ENCODE measurements at regions not wholly inside any gene's neighbourhood (a gene's known extent, or its start where the extent isn't known, plus 50 kb on each side); places are given as distances from the start of the nearest gene placed in this dataset.
"Not testable (repeated sequence)": the region's sequence is repeated elsewhere in the genome, so short reads cannot be mapped to it uniquely, and the experiment has no call there.

DNA sequence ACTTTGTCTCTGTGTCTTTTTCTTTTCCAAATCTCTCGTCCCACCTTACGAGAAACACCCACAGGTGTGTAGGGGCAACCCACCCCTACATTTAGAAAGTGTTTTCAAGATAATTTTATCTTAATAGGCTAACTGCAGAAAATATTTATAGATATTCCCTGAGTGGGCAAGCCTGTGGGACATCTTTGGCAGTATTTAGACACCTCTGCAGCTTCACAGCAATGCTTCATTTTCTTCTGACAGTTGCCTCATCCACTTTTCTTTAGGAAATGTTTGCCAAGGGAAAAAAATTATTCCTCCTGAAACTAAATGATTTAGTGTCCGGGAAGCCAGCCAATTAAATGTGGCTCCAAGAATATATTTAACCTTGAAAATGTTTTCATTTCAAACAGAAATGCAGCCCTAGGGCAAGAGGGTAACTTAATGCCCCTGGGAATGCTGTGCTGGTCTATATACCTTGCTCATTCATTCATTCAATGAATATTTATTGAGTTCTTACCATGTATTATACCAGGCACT, 290.4 kb downstream of the ABCC12 start:
- TF ChIP-seq, protein P1, sequence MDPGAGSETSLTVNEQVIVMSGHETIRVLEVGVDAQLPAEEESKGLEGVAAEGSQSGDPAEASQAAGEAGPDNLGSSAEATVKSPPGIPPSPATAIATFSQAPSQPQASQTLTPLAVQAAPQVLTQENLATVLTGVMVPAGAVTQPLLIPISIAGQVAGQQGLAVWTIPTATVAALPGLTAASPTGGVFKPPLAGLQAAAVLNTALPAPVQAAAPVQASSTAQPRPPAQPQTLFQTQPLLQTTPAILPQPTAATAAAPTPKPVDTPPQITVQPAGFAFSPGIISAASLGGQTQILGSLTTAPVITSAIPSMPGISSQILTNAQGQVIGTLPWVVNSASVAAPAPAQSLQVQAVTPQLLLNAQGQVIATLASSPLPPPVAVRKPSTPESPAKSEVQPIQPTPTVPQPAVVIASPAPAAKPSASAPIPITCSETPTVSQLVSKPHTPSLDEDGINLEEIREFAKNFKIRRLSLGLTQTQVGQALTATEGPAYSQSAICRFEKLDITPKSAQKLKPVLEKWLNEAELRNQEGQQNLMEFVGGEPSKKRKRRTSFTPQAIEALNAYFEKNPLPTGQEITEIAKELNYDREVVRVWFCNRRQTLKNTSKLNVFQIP (CRISPR knock-in tag; IDR thresholded peaks at IDR 0.05; ENCODE audit: borderline replicate concordance, low read depth): no peak
- TF ChIP-seq, protein P2, sequence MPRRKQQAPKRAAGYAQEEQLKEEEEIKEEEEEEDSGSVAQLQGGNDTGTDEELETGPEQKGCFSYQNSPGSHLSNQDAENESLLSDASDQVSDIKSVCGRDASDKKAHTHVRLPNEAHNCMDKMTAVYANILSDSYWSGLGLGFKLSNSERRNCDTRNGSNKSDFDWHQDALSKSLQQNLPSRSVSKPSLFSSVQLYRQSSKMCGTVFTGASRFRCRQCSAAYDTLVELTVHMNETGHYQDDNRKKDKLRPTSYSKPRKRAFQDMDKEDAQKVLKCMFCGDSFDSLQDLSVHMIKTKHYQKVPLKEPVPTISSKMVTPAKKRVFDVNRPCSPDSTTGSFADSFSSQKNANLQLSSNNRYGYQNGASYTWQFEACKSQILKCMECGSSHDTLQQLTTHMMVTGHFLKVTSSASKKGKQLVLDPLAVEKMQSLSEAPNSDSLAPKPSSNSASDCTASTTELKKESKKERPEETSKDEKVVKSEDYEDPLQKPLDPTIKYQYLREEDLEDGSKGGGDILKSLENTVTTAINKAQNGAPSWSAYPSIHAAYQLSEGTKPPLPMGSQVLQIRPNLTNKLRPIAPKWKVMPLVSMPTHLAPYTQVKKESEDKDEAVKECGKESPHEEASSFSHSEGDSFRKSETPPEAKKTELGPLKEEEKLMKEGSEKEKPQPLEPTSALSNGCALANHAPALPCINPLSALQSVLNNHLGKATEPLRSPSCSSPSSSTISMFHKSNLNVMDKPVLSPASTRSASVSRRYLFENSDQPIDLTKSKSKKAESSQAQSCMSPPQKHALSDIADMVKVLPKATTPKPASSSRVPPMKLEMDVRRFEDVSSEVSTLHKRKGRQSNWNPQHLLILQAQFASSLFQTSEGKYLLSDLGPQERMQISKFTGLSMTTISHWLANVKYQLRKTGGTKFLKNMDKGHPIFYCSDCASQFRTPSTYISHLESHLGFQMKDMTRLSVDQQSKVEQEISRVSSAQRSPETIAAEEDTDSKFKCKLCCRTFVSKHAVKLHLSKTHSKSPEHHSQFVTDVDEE (CRISPR knock-in tag; IDR thresholded peaks at IDR 0.05): no peak
- TF ChIP-seq BACH2 (CRISPR knock-in tag; IDR thresholded peaks at IDR 0.05; ENCODE audit: borderline replicate concordance) (no peak), ISL1 (CRISPR knock-in tag; IDR thresholded peaks at IDR 0.05) (no peak), PPARA (CRISPR knock-in tag; IDR thresholded peaks at IDR 0.05; ENCODE audit: borderline replicate concordance) (no peak), TCF4 (CRISPR knock-in tag; IDR thresholded peaks at IDR 0.05; ENCODE audit: borderline replicate concordance) (no peak), ZFP3 (CRISPR knock-in tag; IDR thresholded peaks at IDR 0.05) (no peak), ESRRG (CRISPR knock-in tag; IDR thresholded peaks at IDR 0.05) (no peak), ZNF565 (CRISPR knock-in tag; conservative IDR thresholded peaks at IDR 0.05; ENCODE audit: low read depth) (no peak), ZNF70 (CRISPR knock-in tag; IDR thresholded peaks at IDR 0.05) (no peak), CSDC2 (CRISPR knock-in tag; IDR thresholded peaks at IDR 0.05) (no peak), ARNTL (CRISPR knock-in tag; IDR thresholded peaks at IDR 0.05; ENCODE audit: borderline replicate concordance, low read depth) (no peak), RARB (CRISPR knock-in tag; IDR thresholded peaks at IDR 0.05) (no peak), OSR1 (CRISPR knock-in tag; IDR thresholded peaks at IDR 0.05) (no peak), GLIS3 (CRISPR knock-in tag; IDR thresholded peaks at IDR 0.05) (no peak), ZNF8 (CRISPR knock-in tag; IDR thresholded peaks at IDR 0.05) (no peak)
- TF ChIP-seq, protein P3, sequence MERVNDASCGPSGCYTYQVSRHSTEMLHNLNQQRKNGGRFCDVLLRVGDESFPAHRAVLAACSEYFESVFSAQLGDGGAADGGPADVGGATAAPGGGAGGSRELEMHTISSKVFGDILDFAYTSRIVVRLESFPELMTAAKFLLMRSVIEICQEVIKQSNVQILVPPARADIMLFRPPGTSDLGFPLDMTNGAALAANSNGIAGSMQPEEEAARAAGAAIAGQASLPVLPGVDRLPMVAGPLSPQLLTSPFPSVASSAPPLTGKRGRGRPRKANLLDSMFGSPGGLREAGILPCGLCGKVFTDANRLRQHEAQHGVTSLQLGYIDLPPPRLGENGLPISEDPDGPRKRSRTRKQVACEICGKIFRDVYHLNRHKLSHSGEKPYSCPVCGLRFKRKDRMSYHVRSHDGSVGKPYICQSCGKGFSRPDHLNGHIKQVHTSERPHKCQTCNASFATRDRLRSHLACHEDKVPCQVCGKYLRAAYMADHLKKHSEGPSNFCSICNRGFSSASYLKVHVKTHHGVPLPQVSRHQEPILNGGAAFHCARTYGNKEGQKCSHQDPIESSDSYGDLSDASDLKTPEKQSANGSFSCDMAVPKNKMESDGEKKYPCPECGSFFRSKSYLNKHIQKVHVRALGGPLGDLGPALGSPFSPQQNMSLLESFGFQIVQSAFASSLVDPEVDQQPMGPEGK (CRISPR knock-in tag; IDR thresholded peaks at IDR 0.05; ENCODE audit: borderline replicate concordance): no peak
- TF ChIP-seq, protein P4, sequence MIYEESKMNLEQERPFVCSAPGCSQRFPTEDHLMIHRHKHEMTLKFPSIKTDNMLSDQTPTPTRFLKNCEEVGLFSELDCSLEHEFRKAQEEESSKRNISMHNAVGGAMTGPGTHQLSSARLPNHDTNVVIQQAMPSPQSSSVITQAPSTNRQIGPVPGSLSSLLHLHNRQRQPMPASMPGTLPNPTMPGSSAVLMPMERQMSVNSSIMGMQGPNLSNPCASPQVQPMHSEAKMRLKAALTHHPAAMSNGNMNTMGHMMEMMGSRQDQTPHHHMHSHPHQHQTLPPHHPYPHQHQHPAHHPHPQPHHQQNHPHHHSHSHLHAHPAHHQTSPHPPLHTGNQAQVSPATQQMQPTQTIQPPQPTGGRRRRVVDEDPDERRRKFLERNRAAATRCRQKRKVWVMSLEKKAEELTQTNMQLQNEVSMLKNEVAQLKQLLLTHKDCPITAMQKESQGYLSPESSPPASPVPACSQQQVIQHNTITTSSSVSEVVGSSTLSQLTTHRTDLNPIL (CRISPR knock-in tag; IDR thresholded peaks at IDR 0.05; ENCODE audit: low read depth): no peak
- TF ChIP-seq, protein P5, sequence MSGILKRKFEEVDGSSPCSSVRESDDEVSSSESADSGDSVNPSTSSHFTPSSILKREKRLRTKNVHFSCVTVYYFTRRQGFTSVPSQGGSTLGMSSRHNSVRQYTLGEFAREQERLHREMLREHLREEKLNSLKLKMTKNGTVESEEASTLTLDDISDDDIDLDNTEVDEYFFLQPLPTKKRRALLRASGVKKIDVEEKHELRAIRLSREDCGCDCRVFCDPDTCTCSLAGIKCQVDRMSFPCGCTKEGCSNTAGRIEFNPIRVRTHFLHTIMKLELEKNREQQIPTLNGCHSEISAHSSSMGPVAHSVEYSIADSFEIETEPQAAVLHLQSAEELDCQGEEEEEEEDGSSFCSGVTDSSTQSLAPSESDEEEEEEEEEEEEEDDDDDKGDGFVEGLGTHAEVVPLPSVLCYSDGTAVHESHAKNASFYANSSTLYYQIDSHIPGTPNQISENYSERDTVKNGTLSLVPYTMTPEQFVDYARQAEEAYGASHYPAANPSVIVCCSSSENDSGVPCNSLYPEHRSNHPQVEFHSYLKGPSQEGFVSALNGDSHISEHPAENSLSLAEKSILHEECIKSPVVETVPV (CRISPR knock-in tag; IDR thresholded peaks at IDR 0.05): no peak
- ATAC-seq: no peak

DNA sequence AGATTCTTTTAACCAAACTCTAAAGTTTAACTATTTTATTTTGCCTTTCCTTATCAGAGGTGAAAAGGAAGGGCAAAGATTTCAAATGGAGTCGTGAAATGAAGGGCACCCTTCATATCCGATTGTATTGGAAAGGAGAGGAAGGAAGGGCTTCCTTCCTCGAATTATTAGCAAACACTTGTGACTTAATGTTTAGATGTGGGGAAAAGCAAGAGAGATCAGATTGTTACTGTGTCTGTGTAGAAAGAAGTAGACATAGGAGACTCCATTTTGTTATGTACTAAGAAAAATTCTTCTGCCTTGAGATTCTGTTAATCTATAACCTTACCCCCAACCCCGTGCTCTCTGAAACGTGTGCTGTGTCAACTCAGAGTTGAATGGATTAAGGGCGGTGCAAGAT, 291.5 kb downstream of the ABCC12 start:
- not testable (repeated sequence) for ATAC-seq

DNA sequence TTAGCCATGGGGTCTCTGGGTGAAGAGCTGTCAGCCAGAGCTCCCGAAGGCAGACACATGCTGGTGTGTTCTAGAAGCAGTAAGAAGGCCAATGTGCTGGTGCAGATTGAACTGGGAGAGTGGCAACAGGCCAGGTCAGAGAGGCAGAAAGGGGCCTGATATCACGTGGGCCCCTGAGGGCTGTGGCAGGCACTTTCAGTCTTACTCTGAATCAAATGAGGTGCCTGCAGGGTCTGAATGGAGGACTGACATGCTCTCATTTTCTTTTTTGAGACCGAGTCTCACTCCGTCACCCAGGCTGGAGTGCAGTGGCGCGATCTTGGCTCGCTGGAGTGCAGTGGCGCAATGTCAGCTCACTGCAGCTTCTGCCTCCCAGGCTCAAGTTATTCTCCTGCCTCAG, 293.8 kb downstream of the ABCC12 start:
- no peak for TF ChIP-seq ARNTL (CRISPR knock-in tag; IDR thresholded peaks at IDR 0.05; ENCODE audit: borderline replicate concordance, low read depth)
- ATAC-seq: no peak

DNA sequence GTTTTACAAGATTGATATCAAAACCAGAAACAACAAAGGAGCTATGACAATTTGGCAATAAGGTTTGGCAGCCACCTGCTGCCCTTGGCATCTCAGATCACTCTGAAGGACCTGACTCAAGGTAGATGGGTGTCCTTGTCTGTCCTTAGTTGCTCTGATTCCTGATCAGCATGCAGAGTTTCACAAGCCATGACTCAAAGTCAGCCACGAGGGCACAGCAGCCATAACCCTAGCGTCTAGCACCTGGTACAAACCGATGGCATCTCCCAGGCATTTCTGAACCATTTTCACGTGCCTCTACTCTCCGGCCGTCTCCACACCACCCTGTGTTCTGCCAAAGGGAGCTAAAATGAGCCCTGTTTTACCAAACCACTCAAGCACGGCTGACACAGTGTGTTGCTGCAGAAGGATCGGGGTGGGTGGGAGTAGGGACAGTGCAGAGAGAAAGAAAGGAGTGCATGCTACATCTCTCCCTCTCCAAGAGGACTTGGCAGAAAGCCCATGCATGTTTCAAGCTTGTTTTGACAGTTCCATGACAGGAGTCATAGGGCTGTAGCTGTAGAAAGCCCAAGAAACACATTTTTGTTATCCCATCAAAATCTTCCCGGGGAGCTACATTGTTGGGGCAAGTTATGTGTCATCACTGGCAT, 297.3 kb downstream of the ABCC12 start:
- ATAC-seq: no peak
- TF ChIP-seq ZNF565 (CRISPR knock-in tag; conservative IDR thresholded peaks at IDR 0.05; ENCODE audit: low read depth) (no peak), ZNF70 (CRISPR knock-in tag; IDR thresholded peaks at IDR 0.05) (no peak), CSDC2 (CRISPR knock-in tag; IDR thresholded peaks at IDR 0.05) (no peak), GLIS3 (CRISPR knock-in tag; IDR thresholded peaks at IDR 0.05) (no peak), ZC3H10 (CRISPR knock-in tag; IDR thresholded peaks at IDR 0.05) (no peak), ISL1 (CRISPR knock-in tag; IDR thresholded peaks at IDR 0.05) (no peak), ZFP30 (CRISPR knock-in tag; IDR thresholded peaks at IDR 0.05) (no peak), RARB (CRISPR knock-in tag; IDR thresholded peaks at IDR 0.05) (no peak), ZNF8 (CRISPR knock-in tag; IDR thresholded peaks at IDR 0.05) (no peak)
- TF ChIP-seq, protein P3 (CRISPR knock-in tag; IDR thresholded peaks at IDR 0.05; ENCODE audit: borderline replicate concordance): no peak
- TF ChIP-seq, protein P5 (CRISPR knock-in tag; IDR thresholded peaks at IDR 0.05): no peak
- TF ChIP-seq, protein P4 (CRISPR knock-in tag; IDR thresholded peaks at IDR 0.05; ENCODE audit: low read depth): no peak

Data from SK-N-SH treated with all-trans-retinoic acid at 6 μM for 48 hours (cell line).